Amniotic stem cell (primary cell): ENCODE measurements at regions not wholly inside any gene's neighbourhood (a gene's known extent, or its start where the extent isn't known, plus 50 kb on each side); places are given as distances from the start of the nearest gene placed in this dataset.
"Not testable (repeated sequence)": the region's sequence is repeated elsewhere in the genome, so short reads cannot be mapped to it uniquely, and the experiment has no call there.

Experiments used
- DNase-seq: peaks from one replicate; lab custom pipeline; 2025; lab: John Stamatoyannopoulos, UW

DNA sequence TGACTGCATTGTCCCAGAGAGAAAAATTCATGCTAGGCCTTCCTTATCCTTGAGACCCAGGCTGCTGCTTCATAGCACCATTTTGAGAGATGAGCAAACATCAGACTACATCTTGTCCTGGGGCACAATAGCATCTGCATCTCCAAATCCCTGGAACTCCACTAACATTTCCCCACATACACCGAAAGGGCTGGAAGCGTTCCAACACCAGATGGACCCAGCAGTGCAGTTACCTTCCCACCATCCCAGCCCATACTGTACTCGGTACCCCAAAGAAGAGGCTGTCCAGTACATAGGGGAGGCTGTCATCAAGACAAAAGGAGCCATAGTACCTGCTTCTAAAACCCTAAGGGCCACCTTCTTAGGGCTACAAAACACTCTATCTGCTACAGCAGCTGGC, 547.2 kb upstream of the CHORDC1 start:
- no peak for DNase-seq

DNA sequence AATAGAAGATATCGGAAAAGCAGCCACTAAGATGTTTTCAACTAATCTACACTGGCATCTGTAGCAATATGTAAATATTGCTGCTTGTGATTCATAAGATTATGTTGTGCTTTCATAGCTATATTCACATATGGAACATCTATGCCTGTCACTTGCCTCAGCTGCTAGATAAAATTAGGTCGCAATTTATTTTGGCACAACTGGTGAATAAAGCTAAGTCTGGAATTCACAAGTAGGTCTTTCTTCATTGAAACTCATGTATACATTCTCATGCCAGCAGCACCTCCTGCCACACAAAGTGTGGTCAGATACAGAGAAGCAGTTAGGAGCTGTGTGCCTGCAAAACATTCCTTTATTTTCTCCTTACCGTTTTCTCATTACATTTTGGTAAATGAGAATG, 543.3 kb upstream of the CHORDC1 start:
- no peak for DNase-seq

DNA sequence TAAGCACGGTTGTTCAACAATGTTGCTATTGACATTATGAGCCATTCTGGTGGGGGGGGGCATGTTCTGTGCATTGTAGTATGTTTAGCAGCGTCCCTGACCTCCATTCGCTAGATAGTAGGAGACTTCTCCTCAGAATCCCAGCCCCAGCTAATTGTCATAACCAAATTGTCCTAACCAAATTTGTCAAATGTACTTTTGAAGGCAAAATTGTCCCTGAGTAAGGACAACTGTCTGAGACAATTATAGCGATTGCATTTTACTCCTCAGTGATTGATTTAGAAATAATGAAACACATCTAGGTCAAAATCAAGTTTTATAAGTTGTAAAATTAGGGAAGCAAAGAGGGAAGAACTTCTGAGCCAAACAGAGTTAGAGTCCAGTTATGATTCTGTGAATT, 541.8 kb upstream of the CHORDC1 start:
- no peak for DNase-seq

DNA sequence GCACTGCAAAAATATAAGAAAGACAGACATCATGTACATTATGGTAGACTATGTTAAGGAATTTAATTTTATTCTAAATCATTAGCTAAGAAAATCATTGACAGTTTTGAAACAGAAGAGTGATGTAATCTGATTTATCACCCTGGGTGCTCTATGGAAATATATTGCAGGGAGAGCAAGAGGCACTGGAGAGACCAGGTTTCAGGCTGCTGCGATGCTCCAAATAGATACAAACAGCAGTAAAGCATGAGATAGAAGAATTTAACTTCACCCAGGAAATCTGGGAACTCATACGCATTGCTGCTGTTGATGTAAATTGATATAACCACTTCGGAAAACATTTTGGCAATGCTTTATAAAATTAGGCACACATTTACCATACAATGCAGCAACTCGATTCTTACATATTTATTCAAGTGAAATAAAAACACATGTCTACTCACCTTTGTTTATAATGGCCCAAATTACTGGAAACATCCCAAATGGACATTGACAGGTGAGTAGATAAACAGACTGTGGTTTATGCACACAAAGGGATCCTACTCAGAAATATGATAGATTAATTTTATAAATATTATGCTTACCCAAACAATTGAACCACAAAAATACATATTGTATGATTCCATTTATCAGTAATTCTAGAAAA, 535.1 kb upstream of the CHORDC1 start:
- DNase-seq, result no peak

DNA sequence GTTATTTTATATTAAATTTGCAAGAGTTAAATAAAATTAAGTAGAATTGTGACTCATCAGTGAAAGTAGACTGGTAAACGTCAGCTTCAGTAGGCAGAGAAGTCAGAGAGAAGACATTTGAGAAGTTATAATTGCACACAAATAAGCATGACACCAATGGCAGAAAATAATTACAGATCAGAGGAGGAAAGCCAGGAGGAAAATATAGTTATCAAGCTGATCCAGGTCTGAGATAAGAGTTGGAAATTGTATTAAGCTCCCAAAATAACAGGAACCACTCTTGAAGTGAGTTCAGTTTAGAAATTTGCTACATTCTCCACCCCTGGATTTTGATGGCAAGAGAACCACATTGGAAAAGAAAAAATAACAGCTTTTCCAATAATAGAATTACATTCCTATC, 533.8 kb upstream of the CHORDC1 start:
- no peak for DNase-seq

DNA sequence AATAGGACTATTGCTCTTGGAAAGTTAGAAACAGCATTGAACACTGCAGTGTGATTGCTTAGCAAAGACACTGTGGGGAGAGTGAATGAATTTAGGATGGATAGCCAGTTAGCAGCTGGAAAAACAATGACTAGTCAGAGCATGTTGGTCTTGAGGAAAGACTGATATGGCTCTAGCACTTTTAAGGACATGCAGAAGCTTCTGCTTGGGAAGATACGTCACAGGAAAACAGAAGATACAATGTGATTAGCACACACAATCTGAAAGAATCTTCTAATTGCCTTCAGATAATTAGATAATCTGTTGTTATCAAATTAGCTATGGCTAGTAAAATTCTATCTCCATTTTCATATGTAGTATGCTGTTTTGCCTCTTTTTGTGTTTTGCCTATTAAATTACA, 530.7 kb upstream of the CHORDC1 start:
- DNase-seq, result no peak

DNA sequence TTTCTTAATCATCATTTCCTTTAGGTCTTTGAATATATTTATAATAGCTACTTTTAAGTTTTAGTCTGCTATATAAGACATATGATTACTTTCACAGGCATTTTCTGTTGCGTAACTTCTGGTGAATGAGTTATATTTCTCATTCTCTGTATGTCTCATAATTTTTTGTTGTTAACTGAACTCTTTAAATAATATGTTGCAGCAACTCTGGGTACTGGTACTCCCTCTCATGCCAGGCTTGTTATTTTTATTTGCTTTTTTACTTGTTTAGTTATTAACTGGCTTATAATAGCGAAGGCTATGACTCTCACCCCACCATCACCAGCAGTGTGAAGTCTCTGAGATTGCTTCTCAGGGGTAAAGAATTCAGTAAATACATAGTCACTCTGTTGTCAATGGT, 524.2 kb upstream of the CHORDC1 start:
- no peak for DNase-seq

DNA sequence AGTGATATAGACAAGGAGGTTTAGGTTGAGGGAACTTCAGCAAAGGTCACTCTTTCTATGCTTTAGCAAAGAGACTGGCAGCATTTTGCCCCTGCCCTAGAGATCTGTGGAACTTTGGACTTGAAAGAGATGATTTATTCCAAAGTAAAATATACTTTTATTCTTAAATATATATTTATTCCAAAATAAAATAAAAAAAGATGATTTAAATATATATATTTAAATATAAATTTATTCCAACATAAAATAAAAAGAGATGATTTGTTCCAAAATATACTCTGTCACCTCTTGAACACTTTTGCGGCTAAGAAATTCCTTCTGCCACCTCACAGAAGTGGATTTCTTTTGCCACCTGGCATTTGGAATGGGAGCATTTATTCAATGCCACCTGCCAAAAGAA, 521.3 kb upstream of the CHORDC1 start:
- DNase-seq, result no peak

DNA sequence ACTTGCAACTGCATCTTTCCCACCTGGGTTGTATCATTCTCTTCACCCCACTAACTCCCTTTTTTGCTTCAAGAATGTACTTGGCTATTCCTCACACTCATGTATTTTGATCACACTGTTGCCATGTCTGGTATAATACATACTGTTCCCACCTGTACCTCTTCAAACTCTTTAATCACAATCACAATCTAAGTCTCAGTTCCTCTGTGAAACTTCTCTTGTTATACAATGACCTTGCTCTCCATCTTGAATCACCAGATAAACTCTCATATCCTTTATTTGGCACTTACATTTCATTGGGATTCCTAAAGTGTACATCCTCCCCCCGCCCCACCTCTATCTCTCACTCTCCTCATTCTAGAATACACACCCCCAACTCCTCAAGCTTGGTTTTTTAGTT, 516.0 kb upstream of the CHORDC1 start:
- no peak for DNase-seq

DNA sequence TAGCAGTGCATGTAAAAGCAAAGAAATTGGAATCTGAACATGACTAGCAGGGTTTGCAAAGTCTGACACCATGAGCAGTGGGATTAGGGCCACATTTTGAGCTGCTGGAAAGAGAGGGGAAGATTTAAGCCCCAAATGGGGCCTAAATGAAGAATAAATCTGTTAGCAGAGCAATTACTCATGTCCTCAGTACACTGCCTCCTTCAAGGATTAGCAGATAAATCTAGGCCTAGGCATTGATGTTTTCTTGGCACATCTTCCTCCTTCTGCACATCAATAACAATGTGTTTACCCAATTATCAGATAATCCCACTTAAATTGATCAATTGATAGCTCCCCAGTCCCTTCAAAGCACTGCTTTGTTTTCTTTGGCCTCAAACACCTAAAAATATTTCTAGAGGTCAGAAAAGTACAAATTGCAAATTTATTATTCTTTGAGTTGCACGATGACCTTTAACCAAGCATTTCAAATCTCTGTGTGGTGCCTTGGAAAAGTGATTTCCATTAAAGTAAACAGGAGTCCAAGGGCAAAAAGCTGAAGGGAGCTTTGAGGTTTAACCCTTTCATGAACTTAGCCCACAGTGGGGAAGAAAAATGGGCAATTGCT, 514.7 kb upstream of the CHORDC1 start:
- no peak for DNase-seq

DNA sequence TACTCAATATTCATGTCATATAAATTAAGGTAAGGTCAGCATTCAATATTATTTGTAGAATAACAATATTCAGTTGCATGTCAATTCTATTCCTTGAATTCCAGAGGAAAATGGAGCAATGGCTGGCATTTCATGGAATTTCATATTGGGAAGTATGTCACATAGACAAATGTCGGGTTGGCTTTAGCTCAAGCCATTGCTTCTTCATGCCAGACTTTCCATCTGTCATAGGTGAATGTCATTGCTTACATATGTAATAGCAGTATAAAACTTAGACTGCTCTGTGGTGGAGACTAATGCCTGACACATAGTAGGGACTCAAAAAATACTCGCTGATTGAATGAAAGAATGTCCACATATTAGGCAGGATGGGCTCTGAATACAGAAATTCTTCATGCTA, 509.6 kb upstream of the CHORDC1 start:
- no peak for DNase-seq

DNA sequence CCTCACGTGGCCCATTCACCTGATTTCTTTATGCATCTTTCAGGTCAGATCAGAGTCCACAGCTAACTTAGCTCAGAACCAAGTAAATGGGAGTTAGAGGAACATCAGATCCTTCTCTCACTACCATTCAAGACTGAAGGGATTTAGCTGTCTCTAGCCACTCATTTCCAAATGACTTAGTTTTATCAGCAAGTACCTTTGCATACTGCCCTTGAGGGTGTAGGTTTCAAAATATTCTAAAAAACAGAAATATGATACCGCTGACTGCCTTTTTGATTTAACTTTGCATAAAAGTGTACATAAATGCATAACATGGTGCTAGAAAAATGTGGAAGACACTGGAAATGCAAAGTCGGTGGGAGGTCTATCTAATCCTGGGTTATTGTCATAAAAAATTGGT, 500.6 kb upstream of the CHORDC1 start:
- no peak for DNase-seq

DNA sequence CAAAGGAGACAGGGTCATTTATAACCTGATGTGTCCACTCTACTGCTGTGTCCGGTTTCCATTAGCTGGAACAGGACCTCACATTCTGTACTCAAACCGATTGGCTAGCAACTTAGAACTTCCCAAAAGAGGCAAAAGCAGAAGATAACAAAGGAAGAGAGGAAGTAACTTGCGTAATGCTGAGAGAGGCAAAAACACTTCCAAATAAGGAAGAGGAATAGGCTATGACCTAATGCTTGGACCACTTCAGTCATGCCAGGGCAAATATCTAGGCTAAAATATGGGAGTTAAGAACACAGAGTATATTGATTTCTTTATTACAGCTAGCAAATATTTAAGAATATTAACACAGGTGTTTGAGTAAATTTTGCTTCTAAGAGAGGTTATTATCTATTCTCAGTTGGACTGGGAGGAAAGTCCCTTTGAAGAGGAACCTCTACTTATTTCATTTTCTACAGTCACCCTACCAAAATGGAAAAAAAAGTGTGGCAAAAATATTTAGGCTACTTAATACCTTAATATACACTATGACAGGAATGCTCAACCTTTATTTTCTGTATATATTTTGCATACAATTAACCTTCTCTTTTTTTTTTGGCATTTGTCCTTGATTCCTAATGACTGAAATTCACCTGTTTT, 499.8 kb upstream of the CHORDC1 start:
- no peak for DNase-seq

DNA sequence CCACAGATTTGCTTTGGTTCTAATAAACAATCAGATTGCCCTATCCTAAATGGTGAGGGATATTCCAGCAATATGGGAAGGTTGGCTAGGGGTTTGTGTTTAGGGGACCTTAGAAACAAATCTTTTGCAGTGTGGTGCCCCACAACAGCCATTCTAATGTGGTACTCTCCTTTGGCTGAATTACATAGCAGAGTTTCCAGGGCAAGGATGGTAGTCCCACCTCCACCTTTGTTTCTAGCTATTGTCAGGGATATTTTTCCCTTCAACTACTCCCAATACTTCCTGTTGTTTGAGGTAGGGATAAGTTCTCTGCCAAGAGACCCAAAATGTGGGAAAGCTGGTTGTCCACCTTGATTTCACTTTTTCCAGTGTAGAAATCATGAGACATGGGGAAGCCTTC, 494.7 kb upstream of the CHORDC1 start:
- DNase-seq, result no peak

DNA sequence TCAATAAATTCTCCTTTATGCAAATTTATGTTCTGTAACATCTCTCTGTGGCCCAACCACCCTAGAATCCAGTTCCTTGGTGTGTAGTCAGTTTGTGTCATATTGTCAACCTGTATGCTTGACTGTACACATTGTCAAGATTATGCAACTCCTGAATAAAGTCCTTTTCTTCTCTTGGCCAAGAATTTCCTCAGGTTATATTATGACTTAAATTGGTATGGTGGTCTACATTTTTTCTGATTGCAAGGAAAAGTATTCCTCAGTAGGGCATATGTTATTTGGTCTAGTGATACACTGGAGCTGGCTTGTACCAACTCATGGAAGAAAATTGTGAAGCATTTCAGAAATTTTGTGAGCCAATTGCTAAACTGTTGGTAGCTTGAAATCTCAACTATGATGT, 482.8 kb upstream of the CHORDC1 start:
- no peak for DNase-seq

DNA sequence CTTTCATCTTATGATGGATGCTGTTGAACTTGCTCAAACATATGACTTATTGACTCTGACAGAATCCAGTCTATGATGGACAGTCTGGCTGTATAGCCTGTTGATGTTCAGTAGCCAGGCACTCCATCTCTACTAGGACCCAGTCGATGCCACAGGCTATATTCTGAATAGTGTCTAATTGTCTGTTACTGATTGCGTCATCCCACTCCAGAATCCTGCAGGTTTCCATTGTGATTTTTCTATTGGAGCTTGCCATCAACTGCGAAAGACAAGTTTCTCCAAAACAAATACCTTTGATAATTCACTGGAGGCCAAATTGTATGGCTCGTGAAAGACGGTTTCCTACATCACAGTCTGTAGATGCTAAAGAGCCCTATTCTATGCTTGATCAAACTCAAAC, 481.7 kb upstream of the CHORDC1 start:
- DNase-seq, result no peak

DNA sequence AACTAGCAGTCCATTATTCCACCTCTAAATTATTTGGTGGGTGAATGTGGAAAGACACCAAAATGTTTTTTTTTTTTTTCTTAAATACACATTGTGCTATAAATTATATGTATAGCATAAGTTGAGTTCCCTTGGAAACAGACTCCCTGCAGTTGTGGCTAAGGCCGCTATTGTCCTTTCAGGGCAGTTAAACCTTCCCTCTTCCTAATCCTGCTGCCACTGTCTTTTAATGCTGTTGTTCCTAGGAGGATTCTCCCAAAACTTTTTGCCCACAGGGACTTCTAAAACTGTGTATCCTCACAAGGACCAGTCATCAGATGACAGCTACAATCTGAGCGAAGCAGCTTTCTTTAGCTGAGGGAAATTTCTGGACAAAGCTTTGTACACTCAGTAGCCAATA, 478.9 kb upstream of the CHORDC1 start:
- no peak for DNase-seq

DNA sequence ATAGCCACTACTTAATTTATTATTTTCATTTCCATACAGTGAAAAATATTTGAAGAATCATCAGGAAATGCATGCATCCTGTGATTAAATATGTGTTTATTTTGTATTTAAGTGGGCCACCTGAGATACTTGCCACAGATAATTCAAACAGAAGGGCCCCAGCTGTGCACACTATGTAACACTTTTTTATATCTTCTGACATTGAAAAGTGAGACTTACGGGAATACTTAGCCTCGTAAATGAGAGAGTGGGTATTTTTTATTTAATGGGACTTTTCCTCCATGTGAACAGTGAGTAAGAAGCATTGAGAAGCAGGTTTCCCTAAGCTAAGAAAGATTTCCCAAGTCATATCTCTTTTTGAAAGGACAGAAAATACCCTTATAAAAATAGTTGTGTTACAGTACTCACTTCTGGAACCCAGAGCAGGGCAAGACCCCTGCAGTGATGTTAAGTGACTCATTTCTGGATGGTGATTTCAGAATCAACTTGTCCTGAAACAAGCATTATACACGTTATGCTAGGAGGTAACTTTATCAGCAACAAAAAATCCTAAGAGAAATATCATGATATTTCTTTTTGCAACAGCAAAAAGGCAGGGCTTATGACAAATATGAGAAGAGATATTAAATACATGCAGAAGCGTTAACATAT, 478.1 kb upstream of the CHORDC1 start:
- DNase-seq, result no peak

DNA sequence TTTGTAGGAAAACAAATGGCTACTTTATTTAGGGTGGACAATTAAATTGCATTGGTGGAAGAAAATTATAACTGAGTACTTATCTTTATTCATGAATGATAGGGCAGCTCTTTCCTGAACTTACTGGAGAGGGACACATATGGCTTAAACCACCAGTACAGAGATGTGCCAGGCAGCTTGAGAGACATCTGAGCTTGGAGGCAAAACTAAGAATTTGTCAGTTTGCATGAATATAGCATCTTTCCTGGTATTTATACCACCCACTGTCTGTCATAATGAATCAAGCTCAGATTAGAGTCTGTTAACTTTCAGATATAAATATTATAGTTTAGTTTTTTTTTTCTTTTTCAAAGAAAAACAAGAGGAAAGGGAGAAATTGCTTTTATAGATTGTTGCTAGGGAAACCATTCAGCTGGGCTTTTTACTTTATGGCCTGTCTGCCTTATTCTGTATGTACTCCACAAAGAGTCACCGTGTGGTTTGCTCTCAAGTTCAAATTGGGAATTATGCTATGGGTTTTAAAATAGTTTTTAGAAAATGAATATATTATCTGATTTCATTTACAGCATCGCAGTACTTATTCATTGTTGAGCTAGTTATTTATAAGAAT, 477.0 kb upstream of the CHORDC1 start:
- DNase-seq, result no peak

DNA sequence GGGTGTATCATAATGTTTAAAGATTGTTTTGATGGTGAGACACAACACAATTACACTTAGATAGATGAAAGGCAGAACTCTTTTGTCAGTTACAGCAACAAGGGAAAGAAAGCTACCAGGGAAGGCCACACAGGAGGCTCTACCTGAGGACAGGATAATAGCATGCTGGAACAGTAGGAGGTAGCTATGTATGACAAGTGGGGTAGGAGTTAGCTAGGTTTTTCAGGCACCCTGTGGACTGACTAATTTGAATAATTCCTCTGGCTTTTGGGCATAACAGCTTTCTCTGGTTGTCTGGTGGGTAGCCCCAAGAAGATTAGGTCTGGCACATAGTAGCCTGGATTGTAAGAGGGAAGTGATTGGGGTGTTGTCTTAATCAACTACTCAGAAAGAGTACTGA, 475.4 kb upstream of the CHORDC1 start:
- no peak for DNase-seq

DNA sequence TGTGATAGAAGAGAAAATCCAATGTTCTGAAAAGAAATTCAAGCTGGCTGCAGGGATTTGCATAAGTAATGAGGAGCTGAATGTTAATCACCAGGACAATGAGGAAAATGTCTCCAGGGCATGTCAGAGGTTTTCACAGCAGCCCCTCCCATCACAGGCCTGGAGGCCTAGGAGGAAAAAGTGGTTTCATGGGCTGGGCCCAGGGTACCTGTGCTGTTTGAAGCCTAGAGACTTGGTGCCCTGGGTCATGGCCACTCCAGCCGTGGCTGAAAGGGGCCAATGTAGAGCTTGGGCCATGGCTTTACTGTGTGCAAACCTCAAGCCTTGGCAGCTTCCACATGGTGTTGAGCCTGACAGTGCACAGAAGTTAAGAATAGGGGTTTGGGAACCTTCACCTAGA, 452.6 kb upstream of the CHORDC1 start:
- DNase-seq, result not testable (repeated sequence)

DNA sequence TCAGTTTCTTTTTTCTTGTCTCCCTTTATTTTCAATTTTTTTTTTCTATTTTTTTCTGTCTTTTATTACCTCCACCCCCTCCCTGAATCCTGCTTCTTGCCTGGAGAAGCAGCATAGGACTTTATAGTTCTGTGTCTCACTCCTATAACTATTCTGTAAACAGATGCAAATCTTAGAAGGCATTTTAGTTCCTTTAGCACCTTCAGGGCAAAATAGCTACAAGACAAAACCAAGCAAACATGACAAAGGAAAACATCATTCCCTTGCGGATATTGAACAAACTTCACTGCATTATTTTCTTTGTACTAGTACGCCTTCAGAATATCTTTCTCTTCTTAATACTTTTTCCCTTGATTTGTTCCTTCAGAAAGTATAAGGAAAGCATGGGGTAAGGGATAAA, 446.2 kb upstream of the CHORDC1 start:
- DNase-seq, result no peak

DNA sequence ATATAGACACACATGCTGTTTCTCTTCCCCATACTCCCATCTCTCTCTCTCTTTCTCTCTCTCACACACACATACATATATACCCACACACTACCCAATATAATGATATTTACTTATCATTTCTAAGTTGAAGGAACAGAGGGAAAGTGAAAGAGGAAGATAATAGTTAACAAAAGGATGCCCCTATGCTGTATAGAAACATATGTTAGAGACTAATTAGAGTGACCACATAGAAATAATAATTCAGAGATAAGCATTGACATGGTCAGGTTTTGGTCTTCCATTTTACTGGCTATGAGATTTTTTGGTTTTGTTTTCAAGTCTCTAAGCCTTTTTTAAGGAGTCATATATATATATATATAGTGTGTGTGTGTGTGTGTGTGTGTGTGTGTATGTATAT, 445.7 kb upstream of the CHORDC1 start:
- no peak for DNase-seq
